Testis (tissue), 2 donors: ENCODE measurements at regions not wholly inside any gene's neighbourhood (a gene's known extent, or its start where the extent isn't known, plus 50 kb on each side); places are given as distances from the start of the nearest gene placed in this dataset.

ENCODE experiments used
- DNase-seq: peaks from one replicate; pipeline ENCODE4 v3.0.0-alpha.2; 2019
- H3K27ac ChIP-seq, 2 donors: fragments of 200-600 bp; sonication (generic); one replicate each; pipeline ENCODE4 v1.5.1; 2019
- H3K27me3 ChIP-seq: fragments of 200-600 bp; sonication (generic); one replicate; pipeline ENCODE4 v1.5.1; 2019
- H3K36me3 ChIP-seq: fragments of 200-600 bp; sonication (generic); one replicate; pipeline ENCODE4 v1.5.1; 2017; ENCODE audit warnings: low read depth; ENCODE audit errors: missing control alignments
- H3K4me1 ChIP-seq: fragments of 200-600 bp; sonication (generic); one replicate; pipeline ENCODE4 v1.5.1; 2019
- H3K4me3 ChIP-seq, 2 donors: fragments of 200-600 bp; sonication (generic); one replicate each; pipeline ENCODE4 v1.5.1; 2017 to 2019
- H3K9me3 ChIP-seq: fragments of 200-600 bp; sonication (generic); one replicate; pipeline ENCODE4 v1.5.1; 2017
- CTCF ChIP-seq, 3 experiments: fragments of 450-650 bp in 2 of 3; fragments of 200-600 bp in 1 of 3; sonication (generic) in 1 of 3; IDR thresholded peaks; one replicate each; pipeline ENCODE4 v1.5.1; 2016 to 2019; ENCODE audit warnings: antibody characterized with exemption in 3 of 3, mild to moderate bottlenecking in 2 of 3, moderate library complexity in 1 of 3
- POLR2A ChIP-seq: fragments of 450-650 bp; IDR thresholded peaks from one replicate; pipeline ENCODE4 v1.6.1; 2017; ENCODE audit warnings: antibody characterized with exemption, mild to moderate bottlenecking, moderate library complexity
- WGBS, 2 donors: methylation state at CpG; one replicate each; pipeline ENCODE4 v1.1.5; 2018; 5-methylcytosine and 5-hydroxymethylcytosine counted together
- intact Hi-C: fragments of 100-400 bp; cut with DNase I; formaldehyde crosslinking; loops from one replicate; pipeline ENCODE4 v1.15.1; 2023; ENCODE audit warnings: low total_unique reads

- no peaks in the 10 kb centered on the region for H3K9me3 ChIP-seq
- WGBS, 2 donors = 70 to 75% methylated on average over 4 of the region's 4 CpGs
- H3K27me3 ChIP-seq = no peaks in the 10 kb centered on the region
- no peak overlapping the region for H3K27ac ChIP-seq
- no peaks in the 10 kb centered on the region for H3K36me3 ChIP-seq
- no peak overlapping the region for H3K4me3 ChIP-seq
- TF ChIP-seq POLR2A (no peak), CTCF (IDR thresholded peaks at IDR 0.05) (no peak)
- H3K4me1 ChIP-seq = peaks cover 8% of the 10 kb centered on the region
- no peak for DNase-seq
- intact Hi-C loops = no loop called here
Measured at GRCh38 chr18:10162340-10162739, 248.5 kb downstream of the VAPA start.

GRCh38 chr18:10164271-10165071 is 250.7 kb downstream of the VAPA start:
- TF ChIP-seq POLR2A = no peak
- Histone ChIP-seq H3K4me1 (peaks cover 8% of the 10 kb centered on the region), H3K27ac (no peak overlapping the region), H3K4me3 (no peak overlapping the region), H3K9me3 (no peaks in the 10 kb centered on the region), H3K27me3 (no peaks in the 10 kb centered on the region), H3K36me3 (no peaks in the 10 kb centered on the region)
- intact Hi-C loops = no loop called here
- DNase-seq = peak; percentile 27
- 63 to 77% methylated on average over 17 of the region's 17 CpGs for WGBS, 2 donors

GRCh38 chr18:10166164-10166807 is 252.5 kb downstream of the VAPA start:
- WGBS, 2 donors = 72 to 76% methylated on average over 16 to 22 of the region's 22 CpGs
- no peak for DNase-seq
- no peaks in the 10 kb centered on the region for H3K36me3 ChIP-seq
- H3K27ac ChIP-seq = no peak overlapping the region
- TF ChIP-seq CTCF (IDR thresholded peaks at IDR 0.05) (no peak), POLR2A (no peak)
- intact Hi-C loops = no loop called here
- no peaks in the 10 kb centered on the region for H3K9me3 ChIP-seq
- H3K4me1 ChIP-seq = no peaks in the 10 kb centered on the region
- no peak overlapping the region for H3K4me3 ChIP-seq
- no peaks in the 10 kb centered on the region for H3K27me3 ChIP-seq

GRCh38 chr18:10167759-10168158 is 253.9 kb downstream of the VAPA start:
- intact Hi-C loops = no loop called here

More at GRCh38 chr18:10167759-10168158, 253.9 kb downstream of the VAPA start:
- 94% methylated on average over 11 of the region's 11 CpGs for WGBS, 2 donors
- TF ChIP-seq CTCF (IDR thresholded peaks at IDR 0.05) = no peak
- TF ChIP-seq POLR2A = no peak
- no peak overlapping the region for H3K27ac ChIP-seq
- H3K27me3 ChIP-seq = no peaks in the 10 kb centered on the region
- no peak overlapping the region for H3K4me3 ChIP-seq
- no peaks in the 10 kb centered on the region for H3K9me3 ChIP-seq
- H3K4me1 ChIP-seq = no peaks in the 10 kb centered on the region
- no peak for DNase-seq
- H3K36me3 ChIP-seq = no peaks in the 10 kb centered on the region
